ENCODE measurements at regions not wholly inside any gene's neighbourhood (a gene's known extent, or its start where the extent isn't known, plus 50 kb on each side); places are given as distances from the start of the nearest gene placed in this dataset.

DNA sequence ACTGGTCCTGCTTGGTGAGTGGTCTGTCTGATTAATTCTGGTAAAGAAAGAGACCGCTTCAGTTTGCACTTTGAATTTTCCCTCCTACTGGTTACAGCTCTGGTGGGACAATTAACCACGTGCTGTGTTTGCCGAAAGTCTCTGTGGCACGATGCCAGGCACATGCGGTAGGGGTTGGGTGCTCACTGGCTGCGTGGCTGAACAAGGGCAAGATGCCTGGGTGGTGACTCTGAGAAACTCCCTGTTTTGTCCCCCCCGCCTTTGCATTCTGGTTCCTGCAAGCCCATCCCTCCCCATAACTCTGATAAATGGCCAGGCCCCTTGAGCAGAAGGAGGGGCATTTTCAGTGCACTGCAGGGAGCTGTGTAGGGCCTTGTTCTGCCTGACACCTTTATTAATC lies 206.1 kb downstream of the TFCP2L1 start:
- Mint-ChIP-seq H3K36me3 (no peaks in the 10 kb centered on the region), H3K9me3 (ENCODE audit: low read depth) (no peaks in the 10 kb centered on the region), H3K27me3 (peaks cover 12% of the 10 kb centered on the region), H3K4me1 (ENCODE audit: low read depth) (peaks cover 4% of the 10 kb centered on the region), H3K27ac (no peak overlapping the region), H3K4me3 (no peak overlapping the region)

DNA sequence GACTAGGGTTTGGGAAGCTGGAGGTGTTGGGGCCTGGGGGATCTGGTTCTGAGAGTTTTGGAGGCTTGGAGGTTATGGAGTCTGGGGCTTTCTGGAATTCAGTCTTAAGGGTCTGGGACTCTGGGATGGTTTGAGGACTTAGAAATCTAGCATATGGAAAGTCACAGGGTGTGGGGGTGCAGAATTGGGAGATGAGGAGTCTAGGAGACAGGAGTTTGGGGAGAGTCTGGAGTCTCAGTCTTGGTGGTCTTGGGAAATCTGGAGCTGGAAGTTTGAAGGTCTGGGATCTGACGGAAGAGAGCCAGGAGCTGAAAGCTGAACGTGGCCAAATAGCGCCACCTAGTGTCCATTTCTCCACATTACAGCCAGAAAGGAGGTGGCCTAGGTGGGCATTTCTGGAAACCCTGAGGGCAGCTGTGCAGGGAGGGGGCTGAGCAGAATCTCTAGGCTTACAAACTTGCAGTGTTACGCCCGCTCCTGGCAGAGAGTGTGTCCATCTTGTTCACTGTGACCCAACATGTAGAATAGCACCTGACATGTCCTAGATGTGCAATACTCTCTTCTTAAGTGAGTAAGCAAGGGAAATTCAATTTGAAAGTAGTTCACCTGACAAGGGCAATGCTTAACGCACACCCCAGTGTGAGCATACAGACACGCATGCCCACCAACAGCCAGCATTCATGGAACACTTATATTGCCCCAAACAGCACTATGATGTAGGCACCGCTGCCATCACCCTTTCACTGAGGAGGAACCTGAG lies 204.8 kb downstream of the TFCP2L1 start:
- Mint-ChIP-seq H3K9me3 (ENCODE audit: low read depth) (no peaks in the 10 kb centered on the region), H3K36me3 (no peaks in the 10 kb centered on the region), H3K27me3 (peaks cover 10% of the 10 kb centered on the region), H3K4me3 (no peak overlapping the region), H3K27ac (no peak overlapping the region), H3K4me1 (ENCODE audit: low read depth) (peaks cover 4% of the 10 kb centered on the region)

DNA sequence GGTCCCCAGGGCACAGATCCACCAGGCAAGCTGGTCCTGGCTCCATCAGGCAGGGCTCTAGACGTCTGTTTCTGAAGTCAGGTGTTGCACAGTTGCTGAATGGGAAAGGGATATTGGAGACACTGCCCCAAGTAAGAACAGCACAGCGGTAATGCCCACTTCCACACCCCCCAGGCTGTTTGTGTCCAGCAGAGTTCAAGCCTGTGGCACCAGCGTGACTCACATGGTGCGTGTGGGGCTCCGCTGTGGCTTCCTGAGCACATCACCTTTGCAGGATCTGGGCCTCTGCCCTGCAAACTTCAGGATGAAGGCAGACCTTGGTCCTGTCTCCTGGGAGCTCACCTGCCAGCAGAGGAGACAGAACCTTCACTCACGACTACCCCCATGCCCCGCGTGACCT lies 203.3 kb downstream of the TFCP2L1 start:
- Mint-ChIP-seq H3K4me3 (no peak overlapping the region), H3K27me3 (peaks cover 10% of the 10 kb centered on the region), H3K4me1 (ENCODE audit: low read depth) (peaks cover 1% of the 10 kb centered on the region), H3K36me3 (no peaks in the 10 kb centered on the region), H3K27ac (no peak overlapping the region), H3K9me3 (ENCODE audit: low read depth) (no peaks in the 10 kb centered on the region)

- Mint-ChIP-seq H3K4me1 (ENCODE audit: low read depth) (no peaks in the 10 kb centered on the region), H3K27ac (no peak overlapping the region), H3K9me3 (ENCODE audit: low read depth) (no peaks in the 10 kb centered on the region), H3K36me3 (no peaks in the 10 kb centered on the region), H3K4me3 (no peak overlapping the region), H3K27me3 (peaks cover 10% of the 10 kb centered on the region)
These were observed 202.8 kb downstream of the TFCP2L1 start for GRCh38 chr2:121082191-121082590.

- Mint-ChIP-seq H3K27me3 (peaks cover 6% of the 10 kb centered on the region), H3K4me1 (ENCODE audit: low read depth) (no peaks in the 10 kb centered on the region), H3K27ac (no peak overlapping the region), H3K36me3 (no peaks in the 10 kb centered on the region), H3K9me3 (ENCODE audit: low read depth) (no peaks in the 10 kb centered on the region), H3K4me3 (no peak overlapping the region)
These were observed 200.8 kb downstream of the TFCP2L1 start for GRCh38 chr2:121084130-121084680.

- no peaks in the 10 kb centered on the region for H3K9me3 Mint-ChIP-seq (ENCODE audit: low read depth)
- H3K27ac Mint-ChIP-seq = peak overlapping the region; percentile 34
- no peaks in the 10 kb centered on the region for H3K4me1 Mint-ChIP-seq (ENCODE audit: low read depth)
- H3K36me3 Mint-ChIP-seq = no peaks in the 10 kb centered on the region
- H3K4me3 Mint-ChIP-seq = no peak overlapping the region
- peaks cover 6% of the 10 kb centered on the region for H3K27me3 Mint-ChIP-seq
These were observed 199.2 kb downstream of the TFCP2L1 start for GRCh38 chr2:121085801-121086200.

DNA sequence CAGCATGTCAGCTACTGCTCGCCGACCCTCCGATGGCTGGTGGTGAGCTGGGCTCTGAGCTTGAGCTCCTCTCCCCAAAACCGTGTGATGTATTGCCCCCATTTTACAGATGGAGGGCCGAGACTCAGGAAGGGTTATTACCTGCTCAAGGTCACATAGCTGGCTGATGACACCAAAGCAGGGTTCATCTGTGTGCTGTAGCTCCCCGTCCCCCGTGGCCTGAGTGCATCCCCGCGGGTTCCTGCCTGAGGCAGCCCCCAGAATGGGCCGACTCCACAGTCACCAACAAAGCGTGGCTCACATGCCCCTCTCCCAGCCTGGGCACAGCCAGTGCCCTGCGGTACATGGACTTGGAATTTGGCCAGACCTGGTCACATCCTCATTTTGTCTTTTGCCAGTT lies 198.6 kb downstream of the TFCP2L1 start:
- peaks cover 3% of the 10 kb centered on the region for H3K27me3 Mint-ChIP-seq
- H3K9me3 Mint-ChIP-seq (ENCODE audit: low read depth) = no peaks in the 10 kb centered on the region
- H3K4me3 Mint-ChIP-seq = no peak overlapping the region
- H3K36me3 Mint-ChIP-seq = no peaks in the 10 kb centered on the region
- H3K4me1 Mint-ChIP-seq (ENCODE audit: low read depth) = no peaks in the 10 kb centered on the region
- no peak overlapping the region for H3K27ac Mint-ChIP-seq

GRCh38 chr2:121087117-121087516 lies 197.9 kb downstream of the TFCP2L1 start:
- H3K27me3 Mint-ChIP-seq = peaks cover 3% of the 10 kb centered on the region
- no peaks in the 10 kb centered on the region for H3K36me3 Mint-ChIP-seq
- H3K9me3 Mint-ChIP-seq (ENCODE audit: low read depth) = no peaks in the 10 kb centered on the region

GRCh38 chr2:121088251-121089165 lies 196.5 kb downstream of the TFCP2L1 start:
- Mint-ChIP-seq H3K27ac (no peak overlapping the region), H3K9me3 (ENCODE audit: low read depth) (no peaks in the 10 kb centered on the region), H3K4me1 (ENCODE audit: low read depth) (no peaks in the 10 kb centered on the region), H3K27me3 (peaks cover 3% of the 10 kb centered on the region), H3K4me3 (no peak overlapping the region), H3K36me3 (no peaks in the 10 kb centered on the region)

More at GRCh38 chr2:121087117-121087516, 197.9 kb downstream of the TFCP2L1 start:
- no peak overlapping the region for H3K27ac Mint-ChIP-seq
- H3K4me3 Mint-ChIP-seq = no peak overlapping the region
- H3K4me1 Mint-ChIP-seq (ENCODE audit: low read depth) = no peaks in the 10 kb centered on the region

GRCh38 chr2:121089166-121089510 lies 195.9 kb downstream of the TFCP2L1 start:
- Mint-ChIP-seq H3K27ac (no peak overlapping the region), H3K36me3 (no peaks in the 10 kb centered on the region), H3K9me3 (ENCODE audit: low read depth) (no peaks in the 10 kb centered on the region), H3K27me3 (peaks cover 3% of the 10 kb centered on the region), H3K4me1 (ENCODE audit: low read depth) (no peaks in the 10 kb centered on the region), H3K4me3 (no peak overlapping the region)

- Mint-ChIP-seq H3K9me3 (ENCODE audit: low read depth) (no peaks in the 10 kb centered on the region), H3K27ac (no peak overlapping the region), H3K4me1 (ENCODE audit: low read depth) (no peaks in the 10 kb centered on the region), H3K27me3 (no peaks in the 10 kb centered on the region), H3K4me3 (no peak overlapping the region), H3K36me3 (no peaks in the 10 kb centered on the region)
These were observed 194.8 kb downstream of the TFCP2L1 start for GRCh38 chr2:121090088-121090715.

GRCh38 chr2:121092095-121092494 lies 192.9 kb downstream of the TFCP2L1 start:
- no peaks in the 10 kb centered on the region for H3K4me1 Mint-ChIP-seq (ENCODE audit: low read depth)
- no peak overlapping the region for H3K27ac Mint-ChIP-seq
- H3K9me3 Mint-ChIP-seq (ENCODE audit: low read depth) = no peaks in the 10 kb centered on the region
- H3K4me3 Mint-ChIP-seq = no peak overlapping the region
- no peaks in the 10 kb centered on the region for H3K27me3 Mint-ChIP-seq
- no peaks in the 10 kb centered on the region for H3K36me3 Mint-ChIP-seq

DNA sequence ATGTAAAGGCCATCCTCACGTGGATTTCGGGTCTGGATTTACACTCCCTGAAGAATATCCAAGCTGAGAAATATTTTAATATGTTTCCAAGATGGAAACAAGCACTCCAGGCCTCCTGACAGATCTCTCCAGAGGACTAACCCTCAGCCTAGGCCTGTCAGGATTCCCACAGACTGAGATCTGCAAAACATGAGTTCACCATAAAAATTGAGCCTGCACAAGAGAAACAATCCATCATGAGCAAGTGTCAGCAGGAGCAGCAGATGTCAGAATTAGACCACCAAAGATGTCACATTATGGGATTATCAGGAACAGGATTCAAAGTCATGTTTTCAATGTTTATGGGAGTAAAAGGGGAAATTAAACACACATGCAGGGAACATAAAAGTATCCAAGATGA lies 191.3 kb downstream of the TFCP2L1 start:
- H3K9me3 Mint-ChIP-seq (ENCODE audit: low read depth) = no peaks in the 10 kb centered on the region

DNA sequence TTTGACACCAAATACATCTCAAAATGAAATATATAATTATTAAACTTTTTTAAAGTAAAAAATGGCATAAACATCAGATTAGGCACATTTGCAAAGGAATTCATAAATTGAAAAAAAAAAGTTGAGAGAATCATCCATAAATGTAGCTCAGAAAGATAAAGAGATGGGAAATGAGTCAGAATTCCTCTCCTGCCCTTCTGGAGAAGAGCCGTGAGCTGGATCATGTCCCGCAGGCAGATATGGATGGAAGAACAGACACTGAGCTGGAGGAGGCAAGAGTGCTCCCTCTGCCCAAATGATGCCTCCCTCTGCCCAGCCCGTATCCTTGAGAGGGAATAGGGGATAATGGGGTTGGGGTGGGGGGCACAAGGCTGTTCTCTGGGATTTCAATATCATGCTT lies 190.9 kb downstream of the TFCP2L1 start:
- H3K9me3 Mint-ChIP-seq (ENCODE audit: low read depth) = no peaks in the 10 kb centered on the region
- H3K4me3 Mint-ChIP-seq = no peak overlapping the region
- H3K4me1 Mint-ChIP-seq (ENCODE audit: low read depth) = no peaks in the 10 kb centered on the region
- no peaks in the 10 kb centered on the region for H3K36me3 Mint-ChIP-seq
- no peaks in the 10 kb centered on the region for H3K27me3 Mint-ChIP-seq
- no peak overlapping the region for H3K27ac Mint-ChIP-seq

More for the DNA sequence above, 191.3 kb downstream of the TFCP2L1 start:
- H3K27ac Mint-ChIP-seq = no peak overlapping the region
- no peak overlapping the region for H3K4me3 Mint-ChIP-seq
- no peaks in the 10 kb centered on the region for H3K27me3 Mint-ChIP-seq
- no peaks in the 10 kb centered on the region for H3K4me1 Mint-ChIP-seq (ENCODE audit: low read depth)
- H3K36me3 Mint-ChIP-seq = no peaks in the 10 kb centered on the region

DNA sequence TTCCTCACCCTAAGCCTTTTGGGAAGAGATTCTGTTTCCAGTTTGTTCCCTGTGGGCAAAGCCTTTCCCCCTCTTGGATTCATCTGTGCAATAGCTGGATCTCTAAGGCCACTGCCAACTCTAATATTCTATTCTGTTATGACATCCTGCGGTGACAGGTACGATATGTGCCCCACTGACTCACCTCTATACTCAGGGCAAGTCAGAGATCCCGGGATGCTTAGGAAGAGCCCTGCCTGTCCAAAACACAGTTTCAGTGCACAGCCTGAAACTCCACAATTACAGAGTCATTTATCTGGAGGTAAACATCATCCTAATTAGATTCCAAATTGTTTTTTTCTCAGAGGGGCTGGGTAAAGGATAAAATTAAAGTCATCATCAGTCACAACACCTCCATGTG lies 190.2 kb downstream of the TFCP2L1 start:
- Mint-ChIP-seq H3K36me3 (no peaks in the 10 kb centered on the region), H3K4me1 (ENCODE audit: low read depth) (no peaks in the 10 kb centered on the region)

More for the DNA sequence above, 190.2 kb downstream of the TFCP2L1 start:
- Mint-ChIP-seq H3K9me3 (ENCODE audit: low read depth) (no peaks in the 10 kb centered on the region), H3K27ac (no peak overlapping the region), H3K27me3 (no peaks in the 10 kb centered on the region), H3K4me3 (no peak overlapping the region)

All from activated naive CD8-positive, alpha-beta T cell (primary cell).